D721Med (cell line): ENCODE measurements at regions not wholly inside any gene's neighbourhood (a gene's known extent, or its start where the extent isn't known, plus 50 kb on each side); places are given as distances from the start of the nearest gene placed in this dataset.

ENCODE experiments used
- DNase-seq: peaks from one replicate; pipeline ENCODE4 v3.0.0; 2011; ENCODE audit warnings: low spot score; ENCODE audit not compliant: insufficient read length
- FAIRE-seq: peaks from 2 replicates; lab custom pipeline; 2011; peaks lifted over from hg19 to GRCh38; lab: Jason Lieb, UNC
- CTCF ChIP-seq: IDR thresholded peaks from 2 replicates; pipeline ENCODE4 v1.5.1; 2012; ENCODE audit warnings: mild to moderate bottlenecking, control low read depth; ENCODE audit not compliant: insufficient read depth; ENCODE audit errors: missing control alignments

DNA sequence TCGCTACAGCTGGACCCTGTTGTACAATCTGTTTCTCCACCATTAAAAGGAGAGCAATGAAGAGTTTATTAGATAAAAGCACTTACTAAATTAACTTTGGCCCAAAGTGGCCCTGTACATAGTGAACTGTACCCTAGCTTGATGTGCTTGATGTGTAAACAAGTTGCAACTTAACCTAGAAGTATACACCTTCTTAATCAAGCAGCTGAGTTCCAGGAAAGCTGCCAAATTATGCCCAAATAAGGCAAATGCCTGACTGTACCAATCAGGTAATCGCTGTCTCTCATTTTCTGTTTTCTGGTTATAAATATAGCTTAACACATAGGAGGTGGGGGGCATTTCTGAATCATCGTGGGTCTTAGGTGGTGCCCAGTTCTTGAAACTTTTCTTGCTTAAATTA, 704.8 kb upstream of the CBLB start:
- DNase-seq: no peak
- FAIRE-seq: no peak
- TF ChIP-seq CTCF: no peak

DNA sequence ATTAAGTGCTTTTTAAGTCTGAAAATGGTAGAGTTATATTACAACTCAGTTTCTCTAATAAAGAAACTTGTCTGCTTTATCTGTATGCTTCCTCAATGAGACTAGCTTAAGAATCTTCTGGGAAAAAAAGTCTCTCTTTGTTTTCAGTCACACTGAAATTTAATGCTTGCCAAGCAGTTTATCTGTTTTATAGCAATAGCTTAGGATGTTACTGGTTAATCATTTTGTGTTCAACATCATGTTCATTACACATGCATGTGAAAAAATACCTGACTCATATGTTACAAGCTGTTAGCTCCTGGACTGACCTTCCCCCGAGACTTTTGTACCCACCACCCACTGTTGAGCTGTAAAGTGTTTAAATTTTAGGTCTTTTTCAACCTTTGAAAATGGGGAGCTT, 706.2 kb upstream of the CBLB start:
- FAIRE-seq (no peak), DNase-seq (no peak)
- TF ChIP-seq CTCF: no peak

DNA sequence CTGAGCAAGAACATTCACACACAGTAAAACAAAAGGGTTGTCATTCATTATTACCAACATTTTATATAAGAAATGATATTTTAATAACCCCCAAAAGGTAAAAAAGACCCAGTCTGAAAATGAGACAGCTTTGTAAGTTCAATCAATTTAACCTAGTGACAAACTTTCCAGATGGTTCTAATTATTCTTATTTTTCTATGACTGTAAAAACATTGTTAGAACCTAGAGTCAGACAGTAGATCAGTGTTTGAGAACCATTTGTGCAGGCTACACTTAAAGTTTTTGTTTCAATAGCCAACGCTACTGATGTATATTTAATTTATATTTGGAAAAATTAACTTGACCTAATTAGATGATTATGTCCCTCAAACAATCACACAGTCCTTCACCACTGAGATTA, 708.4 kb upstream of the CBLB start:
- FAIRE-seq: no peak
- TF ChIP-seq CTCF: no peak
- DNase-seq: no peak

DNA sequence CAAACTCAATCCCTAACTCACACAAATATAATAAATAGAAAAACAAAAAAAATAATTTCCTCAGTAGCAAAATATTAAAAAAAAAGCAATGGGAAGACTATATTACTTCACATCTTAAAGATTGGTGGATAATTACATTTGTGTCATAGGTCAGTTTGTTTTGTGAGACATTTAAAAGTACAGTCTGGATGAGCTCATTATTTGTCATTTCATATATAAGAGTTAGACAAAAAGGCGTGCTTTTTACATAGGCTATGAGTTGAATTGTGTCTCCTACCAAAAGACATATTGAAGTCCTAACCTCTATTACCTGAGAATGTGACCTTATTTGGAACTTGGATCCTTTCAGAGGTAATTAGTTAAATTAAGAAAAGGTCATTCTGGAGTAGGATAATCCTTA, 710.1 kb upstream of the CBLB start:
- TF ChIP-seq CTCF: no peak
- DNase-seq (no peak), FAIRE-seq (no peak)

GRCh38 chr3:106582151-106582550, 713.3 kb upstream of the CBLB start:
- no peak for TF ChIP-seq CTCF
- DNase-seq (no peak), FAIRE-seq (no peak)

DNA sequence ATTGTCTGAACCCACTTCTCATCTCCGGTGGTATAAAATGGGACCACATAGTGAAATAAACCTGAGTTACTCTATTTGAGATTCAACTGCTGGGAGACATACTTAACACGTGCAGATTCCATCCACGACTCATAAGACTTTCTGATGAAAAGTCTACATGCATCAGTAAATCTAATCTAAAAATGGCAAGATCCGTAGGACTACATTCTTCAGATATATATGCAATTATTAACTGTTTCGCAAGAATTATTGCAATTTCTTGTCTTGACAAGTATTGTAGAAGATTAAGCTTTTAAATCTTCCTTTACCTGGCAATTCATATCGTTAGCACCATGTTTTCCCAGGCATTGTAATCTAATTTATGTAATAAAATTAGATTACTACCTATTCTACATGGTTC, 718.7 kb upstream of the CBLB start:
- FAIRE-seq: no peak
- no peak for DNase-seq
- no peak for TF ChIP-seq CTCF

GRCh38 chr3:106588739-106589138, 719.9 kb upstream of the CBLB start:
- TF ChIP-seq CTCF: no peak
- DNase-seq (no peak), FAIRE-seq (no peak)
